Activated T-helper 2 cell treated with anti-CD3 and anti-CD28 coated beads, Interferon-gamma antibody, Interleukin-2, Interleukin-4, amounts not matched to agents 10 μg/mL and 5 μg/mL and 100 μg/mL, durations not matched to agents 14 hours and 24 hours and 36 hours (primary cell): ENCODE measurements at regions not wholly inside any gene's neighbourhood (a gene's known extent, or its start where the extent isn't known, plus 50 kb on each side); places are given as distances from the start of the nearest gene placed in this dataset.

ENCODE experiments used
- DNase-seq: peaks from one replicate; pipeline ENCODE4 v3.0.0; 2021; ENCODE audit warnings: low spot score
- H3K27ac Mint-ChIP-seq: one replicate; pipeline ENCODE4 v1.8.0; 2021; ENCODE audit warnings: mixed read lengths
- H3K27me3 Mint-ChIP-seq: one replicate; pipeline ENCODE4 v1.8.0; 2021; ENCODE audit warnings: low read depth, mixed read lengths
- H3K36me3 Mint-ChIP-seq: one replicate; pipeline ENCODE4 v1.8.0; 2021; ENCODE audit warnings: low read depth, mixed read lengths
- H3K4me1 Mint-ChIP-seq: one replicate; pipeline ENCODE4 v1.8.0; 2021; ENCODE audit warnings: low read depth, mixed read lengths
- H3K4me3 Mint-ChIP-seq: one replicate; pipeline ENCODE4 v1.8.0; 2021; ENCODE audit warnings: low read depth, mild to moderate bottlenecking, moderate library complexity, mixed read lengths
- H3K9me3 Mint-ChIP-seq: one replicate; pipeline ENCODE4 v1.8.0; 2021; ENCODE audit warnings: mixed read lengths
- intact Hi-C: fragments of 100-400 bp; cut with micrococcal nuclease; formaldehyde crosslinking; loops from one replicate; pipeline ENCODE4 v1.15.1; 2023

GRCh38 chr18:24860978-24861680 is 400.7 kb downstream of the HRH4 start:
- H3K27me3 Mint-ChIP-seq = no peaks in the 10 kb centered on the region
- intact Hi-C loops = no loop called here
- no peaks in the 10 kb centered on the region for H3K36me3 Mint-ChIP-seq
- no peak overlapping the region for H3K27ac Mint-ChIP-seq
- no peaks in the 10 kb centered on the region for H3K4me1 Mint-ChIP-seq
- no peak for DNase-seq
- H3K4me3 Mint-ChIP-seq = no peak overlapping the region
- H3K9me3 Mint-ChIP-seq = no peaks in the 10 kb centered on the region

DNA sequence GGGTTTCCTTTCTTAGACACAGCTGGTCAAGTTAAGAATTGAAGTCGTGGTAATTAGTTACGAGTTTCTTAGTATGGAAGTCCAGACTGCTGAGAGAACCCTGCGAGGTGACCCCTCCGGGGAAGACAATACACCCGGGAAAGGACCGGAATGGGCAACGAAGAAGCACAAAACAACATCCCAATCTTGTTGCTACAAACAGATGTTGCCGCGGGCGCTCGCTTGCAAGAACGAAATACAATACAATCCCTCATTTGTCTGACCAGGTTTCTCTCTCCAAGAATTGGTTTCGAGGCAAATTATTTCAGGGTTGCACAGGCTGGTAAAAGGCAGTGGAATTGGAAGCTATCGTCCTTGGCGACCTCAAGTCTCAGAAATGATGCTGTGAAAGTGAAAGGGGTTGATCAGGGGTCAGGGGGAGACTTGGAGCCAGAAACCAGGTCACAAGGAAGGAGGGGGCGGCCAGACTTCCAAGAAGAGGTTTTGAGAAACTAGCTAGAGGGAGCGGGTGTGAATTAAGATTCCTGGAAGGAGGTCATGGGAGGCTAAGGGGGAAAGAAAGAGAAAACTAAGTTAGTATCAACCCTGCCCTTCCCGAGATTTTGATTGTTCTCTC is 401.9 kb downstream of the HRH4 start:
- no peaks in the 10 kb centered on the region for H3K27me3 Mint-ChIP-seq
- H3K27ac Mint-ChIP-seq = no peak overlapping the region
- no peak overlapping the region for H3K4me3 Mint-ChIP-seq
- no peak for DNase-seq
- no peaks in the 10 kb centered on the region for H3K36me3 Mint-ChIP-seq
- H3K4me1 Mint-ChIP-seq = no peaks in the 10 kb centered on the region
- intact Hi-C loops = no loop called here
- H3K9me3 Mint-ChIP-seq = no peaks in the 10 kb centered on the region

DNA sequence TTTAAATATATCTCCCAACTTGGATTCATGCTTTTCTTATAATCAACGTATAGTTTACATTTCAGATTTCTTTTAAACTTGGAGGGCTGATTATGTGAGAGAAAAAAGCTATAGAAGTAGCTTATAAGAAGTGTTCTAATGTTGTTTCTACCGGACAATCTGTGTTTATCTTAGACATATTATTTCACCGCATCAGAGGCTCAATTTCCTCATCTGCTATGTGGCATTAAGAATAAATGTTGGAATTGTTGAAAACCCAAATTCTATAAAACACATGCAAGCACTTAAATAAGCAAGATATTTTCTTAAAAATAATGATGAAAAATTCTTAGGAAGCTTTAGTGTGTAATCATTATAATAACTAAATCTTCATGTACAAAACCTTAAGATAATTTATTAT is 407.9 kb downstream of the HRH4 start:
- Mint-ChIP-seq H3K4me1 (no peaks in the 10 kb centered on the region), H3K27ac (no peak overlapping the region), H3K36me3 (no peaks in the 10 kb centered on the region), H3K9me3 (no peaks in the 10 kb centered on the region), H3K4me3 (no peak overlapping the region), H3K27me3 (no peaks in the 10 kb centered on the region)
- intact Hi-C loops = no loop called here
- no peak for DNase-seq

- no peak for DNase-seq
- Mint-ChIP-seq H3K36me3 (no peaks in the 10 kb centered on the region), H3K4me3 (no peak overlapping the region), H3K9me3 (no peaks in the 10 kb centered on the region), H3K27ac (no peak overlapping the region), H3K4me1 (no peaks in the 10 kb centered on the region), H3K27me3 (no peaks in the 10 kb centered on the region)
- intact Hi-C loops = no loop called here
Measured at GRCh38 chr18:24868760-24869237, 408.4 kb downstream of the HRH4 start.

DNA sequence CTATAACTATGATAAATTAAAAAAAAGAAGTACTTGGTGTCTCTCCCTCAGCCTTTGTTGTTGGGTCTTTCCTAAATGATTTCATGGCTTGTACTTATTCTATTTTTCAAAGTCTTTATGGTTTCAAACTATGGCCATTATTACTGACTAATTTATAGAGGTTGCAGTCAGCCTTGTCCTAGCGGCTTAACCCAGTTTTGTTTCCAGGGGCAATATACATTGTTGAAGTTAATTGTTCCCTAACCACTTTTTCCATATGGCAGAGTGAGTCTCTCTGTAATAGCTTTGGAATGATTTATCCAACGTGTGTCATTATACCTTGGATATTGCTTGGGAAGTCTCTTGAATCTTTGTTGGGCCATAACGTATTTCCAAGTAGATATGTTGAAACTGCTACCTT is 408.8 kb downstream of the HRH4 start:
- Mint-ChIP-seq H3K27ac (no peak overlapping the region), H3K4me1 (no peaks in the 10 kb centered on the region), H3K27me3 (no peaks in the 10 kb centered on the region), H3K36me3 (no peaks in the 10 kb centered on the region), H3K4me3 (no peak overlapping the region), H3K9me3 (no peaks in the 10 kb centered on the region)
- intact Hi-C loops = no loop called here
- DNase-seq = no peak

DNA sequence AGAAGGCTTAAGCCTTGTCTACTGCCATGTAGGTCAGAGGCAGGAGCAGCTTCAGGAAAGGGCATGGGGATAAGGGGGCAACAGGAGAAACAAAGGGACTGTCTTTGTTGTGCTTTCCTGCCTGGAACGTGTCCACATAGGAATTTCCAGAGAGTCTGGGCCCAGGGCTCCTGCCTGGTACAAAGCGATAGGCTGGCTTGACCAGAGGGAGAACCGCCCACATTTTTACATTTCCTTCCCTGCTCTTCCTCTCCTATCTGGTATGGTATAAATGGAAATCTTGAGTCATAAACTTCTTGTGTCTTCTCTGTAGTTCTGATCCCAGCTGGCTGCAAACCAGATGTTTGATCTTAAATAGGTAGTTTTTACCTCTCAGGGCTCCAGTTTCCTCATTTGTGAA is 414.8 kb downstream of the HRH4 start:
- no peak for DNase-seq
- no peaks in the 10 kb centered on the region for H3K9me3 Mint-ChIP-seq
- H3K4me3 Mint-ChIP-seq = no peak overlapping the region
- H3K4me1 Mint-ChIP-seq = no peaks in the 10 kb centered on the region
- no peaks in the 10 kb centered on the region for H3K36me3 Mint-ChIP-seq
- H3K27ac Mint-ChIP-seq = no peak overlapping the region
- no peaks in the 10 kb centered on the region for H3K27me3 Mint-ChIP-seq
- intact Hi-C loops = no loop called here

DNA sequence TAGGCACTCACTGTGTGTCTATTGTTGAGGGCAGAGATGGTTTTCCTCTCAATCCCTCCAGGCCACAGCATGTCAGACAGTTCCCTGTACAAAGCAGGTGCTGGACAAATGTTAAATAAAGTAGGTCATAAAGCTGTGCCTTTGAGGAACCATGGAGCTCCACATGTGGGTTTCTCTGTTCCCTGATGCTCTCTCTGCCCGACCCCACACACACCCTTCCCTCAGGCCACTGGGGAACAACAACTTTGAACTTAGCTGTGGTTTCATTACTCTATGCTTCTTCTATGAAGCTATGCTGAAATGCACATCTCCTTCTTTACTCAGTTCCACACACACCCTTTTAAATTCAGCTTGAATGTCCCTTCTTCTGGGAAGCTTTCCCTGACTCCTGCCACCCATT is 415.3 kb downstream of the HRH4 start:
- Mint-ChIP-seq H3K27ac (no peak overlapping the region), H3K4me1 (no peaks in the 10 kb centered on the region), H3K27me3 (no peaks in the 10 kb centered on the region), H3K4me3 (no peak overlapping the region), H3K36me3 (no peaks in the 10 kb centered on the region), H3K9me3 (no peaks in the 10 kb centered on the region)
- intact Hi-C loops = no loop called here
- DNase-seq = no peak

DNA sequence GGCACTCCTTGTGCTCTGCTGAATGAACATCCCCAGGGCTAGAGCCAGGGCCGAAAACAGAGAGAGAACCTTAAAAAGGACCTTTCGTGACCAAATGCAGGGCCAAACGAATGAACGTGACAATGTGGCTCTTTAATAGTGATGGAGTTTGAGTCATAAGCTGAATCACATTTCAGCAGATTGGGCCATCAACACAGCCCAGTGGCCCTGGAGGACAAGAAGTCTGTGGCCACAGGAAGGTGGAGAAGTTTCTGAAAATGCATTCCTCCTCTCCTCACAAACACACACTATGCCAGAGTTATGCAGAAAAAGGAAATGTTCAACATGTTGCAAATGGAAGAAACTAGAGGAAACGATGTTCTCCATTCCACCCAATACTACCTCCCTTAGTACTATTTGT is 415.8 kb downstream of the HRH4 start:
- no peak for DNase-seq
- intact Hi-C loops = no loop called here
- no peaks in the 10 kb centered on the region for H3K27me3 Mint-ChIP-seq
- H3K27ac Mint-ChIP-seq = no peak overlapping the region
- H3K4me1 Mint-ChIP-seq = no peaks in the 10 kb centered on the region
- H3K4me3 Mint-ChIP-seq = no peak overlapping the region
- no peaks in the 10 kb centered on the region for H3K9me3 Mint-ChIP-seq
- H3K36me3 Mint-ChIP-seq = no peaks in the 10 kb centered on the region

- DNase-seq = no peak
- intact Hi-C loops = no loop called here
- Mint-ChIP-seq H3K4me1 (no peaks in the 10 kb centered on the region), H3K4me3 (no peak overlapping the region), H3K27ac (no peak overlapping the region), H3K27me3 (no peaks in the 10 kb centered on the region), H3K9me3 (no peaks in the 10 kb centered on the region), H3K36me3 (no peaks in the 10 kb centered on the region)
Measured at GRCh38 chr18:24877066-24877465, 416.6 kb downstream of the HRH4 start.

DNA sequence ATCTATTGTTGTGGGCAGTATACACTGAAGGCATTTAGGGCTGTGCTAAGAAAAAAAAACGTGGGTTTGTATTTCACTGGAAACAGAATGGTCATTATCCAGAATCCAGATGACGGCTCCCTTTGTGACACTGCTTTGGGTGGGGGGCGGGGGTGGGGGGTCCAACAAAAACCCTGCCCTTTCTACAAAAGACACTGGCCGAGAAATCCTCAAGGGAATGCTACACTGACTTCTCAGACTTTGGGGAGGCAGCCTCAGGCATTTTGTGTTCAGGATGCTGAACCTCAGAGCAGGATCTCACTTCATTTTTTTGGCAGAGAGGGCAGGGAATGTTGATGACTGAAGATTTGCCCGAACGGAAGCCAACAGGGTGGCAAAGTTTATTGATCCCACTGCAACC is 417.1 kb downstream of the HRH4 start:
- H3K27me3 Mint-ChIP-seq = no peaks in the 10 kb centered on the region
- no peaks in the 10 kb centered on the region for H3K9me3 Mint-ChIP-seq
- intact Hi-C loops = no loop called here
- H3K4me3 Mint-ChIP-seq = no peak overlapping the region
- H3K27ac Mint-ChIP-seq = no peak overlapping the region
- DNase-seq = no peak
- H3K4me1 Mint-ChIP-seq = no peaks in the 10 kb centered on the region
- no peaks in the 10 kb centered on the region for H3K36me3 Mint-ChIP-seq

GRCh38 chr18:24878289-24878688 is 417.9 kb downstream of the HRH4 start:
- no peak overlapping the region for H3K27ac Mint-ChIP-seq
- intact Hi-C loops = no loop called here
- no peaks in the 10 kb centered on the region for H3K27me3 Mint-ChIP-seq
- H3K4me1 Mint-ChIP-seq = no peaks in the 10 kb centered on the region
- H3K9me3 Mint-ChIP-seq = no peaks in the 10 kb centered on the region
- H3K36me3 Mint-ChIP-seq = no peaks in the 10 kb centered on the region
- no peak for DNase-seq
- no peak overlapping the region for H3K4me3 Mint-ChIP-seq

DNA sequence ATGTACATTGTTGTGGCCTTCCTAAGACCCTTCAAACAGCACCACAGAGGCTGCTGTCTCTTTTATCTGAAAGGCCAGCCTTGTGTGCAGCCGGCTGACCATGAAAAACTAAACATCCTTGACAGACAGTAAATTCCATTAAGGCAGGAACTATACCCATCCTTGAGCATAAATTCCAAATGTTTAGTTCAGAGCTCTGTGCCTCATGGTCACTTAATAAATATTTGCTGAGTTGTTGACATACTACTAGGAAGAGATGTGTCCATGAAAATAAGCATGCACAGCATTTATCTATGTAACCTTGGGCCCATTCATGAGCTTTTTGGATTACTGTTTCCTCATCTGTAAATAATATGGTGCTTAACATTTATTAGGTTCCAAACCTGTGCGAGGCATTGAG is 424.8 kb downstream of the HRH4 start:
- intact Hi-C loops = no loop called here
- DNase-seq = no peak
- no peaks in the 10 kb centered on the region for H3K36me3 Mint-ChIP-seq
- H3K9me3 Mint-ChIP-seq = no peaks in the 10 kb centered on the region
- no peak overlapping the region for H3K27ac Mint-ChIP-seq
- no peak overlapping the region for H3K4me3 Mint-ChIP-seq
- H3K27me3 Mint-ChIP-seq = no peaks in the 10 kb centered on the region
- no peaks in the 10 kb centered on the region for H3K4me1 Mint-ChIP-seq

GRCh38 chr18:24894880-24895279 is 434.4 kb downstream of the HRH4 start:
- Mint-ChIP-seq H3K4me3 (no peak overlapping the region), H3K9me3 (no peaks in the 10 kb centered on the region), H3K27ac (no peak overlapping the region), H3K4me1 (no peaks in the 10 kb centered on the region), H3K36me3 (no peaks in the 10 kb centered on the region), H3K27me3 (no peaks in the 10 kb centered on the region)
- intact Hi-C loops = no loop called here
- no peak for DNase-seq
